ENCODE measurements at regions not wholly inside any gene's neighbourhood (a gene's known extent, or its start where the extent isn't known, plus 50 kb on each side); places are given as distances from the start of the nearest gene placed in this dataset.

GRCh38 chr7:18354108-18355085 is 141.2 kb upstream of the HDAC9 start:
- Histone ChIP-seq H3K9me3 (no peaks in the 10 kb centered on the region), H3K4me3 (no peak overlapping the region), H3K36me3 (no peaks in the 10 kb centered on the region), H3K27ac (no peak overlapping the region), H3K4me1 (ENCODE audit: insufficient read depth) (no peaks in the 10 kb centered on the region), H3K27me3 (no peaks in the 10 kb centered on the region)
- no peak for DNase-seq
- WGBS, 3 donors: 71 to 79% (median 75%) methylated on average over 6 of the region's 6 CpGs
- intact Hi-C loops (cut with DNase I): loop anchor here in 1 of 4 donors (10.0 kb wide), 2 partner anchors 220 to 310 kb away; no protein-coding TSS in a partner anchor
- TF ChIP-seq POLR2A (IDR thresholded peaks at IDR 0.05): no peak
- TF ChIP-seq, protein P1, sequence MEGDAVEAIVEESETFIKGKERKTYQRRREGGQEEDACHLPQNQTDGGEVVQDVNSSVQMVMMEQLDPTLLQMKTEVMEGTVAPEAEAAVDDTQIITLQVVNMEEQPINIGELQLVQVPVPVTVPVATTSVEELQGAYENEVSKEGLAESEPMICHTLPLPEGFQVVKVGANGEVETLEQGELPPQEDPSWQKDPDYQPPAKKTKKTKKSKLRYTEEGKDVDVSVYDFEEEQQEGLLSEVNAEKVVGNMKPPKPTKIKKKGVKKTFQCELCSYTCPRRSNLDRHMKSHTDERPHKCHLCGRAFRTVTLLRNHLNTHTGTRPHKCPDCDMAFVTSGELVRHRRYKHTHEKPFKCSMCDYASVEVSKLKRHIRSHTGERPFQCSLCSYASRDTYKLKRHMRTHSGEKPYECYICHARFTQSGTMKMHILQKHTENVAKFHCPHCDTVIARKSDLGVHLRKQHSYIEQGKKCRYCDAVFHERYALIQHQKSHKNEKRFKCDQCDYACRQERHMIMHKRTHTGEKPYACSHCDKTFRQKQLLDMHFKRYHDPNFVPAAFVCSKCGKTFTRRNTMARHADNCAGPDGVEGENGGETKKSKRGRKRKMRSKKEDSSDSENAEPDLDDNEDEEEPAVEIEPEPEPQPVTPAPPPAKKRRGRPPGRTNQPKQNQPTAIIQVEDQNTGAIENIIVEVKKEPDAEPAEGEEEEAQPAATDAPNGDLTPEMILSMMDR (IDR thresholded peaks at IDR 0.05): no peak
- TF ChIP-seq EP300 (IDR thresholded peaks at IDR 0.05): no peak

GRCh38 chr7:18356191-18356645 is 139.3 kb upstream of the HDAC9 start:
- TF ChIP-seq, protein P1 (IDR thresholded peaks at IDR 0.05): no peak
- no peak for TF ChIP-seq EP300 (IDR thresholded peaks at IDR 0.05)
- no peak for TF ChIP-seq POLR2A (IDR thresholded peaks at IDR 0.05)
- H3K4me1 ChIP-seq (ENCODE audit: insufficient read depth): no peaks in the 10 kb centered on the region
- no peak for DNase-seq
- intact Hi-C loops (cut with DNase I): loop anchor here in 1 of 4 donors (10.0 kb wide), 2 partner anchors 219 to 309 kb away; no protein-coding TSS in a partner anchor
- no peaks in the 10 kb centered on the region for H3K27me3 ChIP-seq
- WGBS, 3 donors: 4 to 8% (median 5%) methylated on average over 5 of the region's 5 CpGs
- H3K4me3 ChIP-seq: no peak overlapping the region
- no peak overlapping the region for H3K27ac ChIP-seq
- no peaks in the 10 kb centered on the region for H3K9me3 ChIP-seq
- H3K36me3 ChIP-seq: no peaks in the 10 kb centered on the region

GRCh38 chr7:18357691-18358090 is 137.9 kb upstream of the HDAC9 start:
- Histone ChIP-seq H3K27me3 (no peaks in the 10 kb centered on the region), H3K4me3 (no peak overlapping the region), H3K9me3 (no peaks in the 10 kb centered on the region), H3K4me1 (ENCODE audit: insufficient read depth) (no peaks in the 10 kb centered on the region), H3K27ac (no peak overlapping the region), H3K36me3 (no peaks in the 10 kb centered on the region)
- WGBS, 3 donors: 93 to 98% (median 97%) methylated on average over 1 of the region's 1 CpG
- DNase-seq: no peak
- intact Hi-C loops (cut with DNase I): loop anchor here in 1 of 4 donors (10.0 kb wide), 2 partner anchors 217 to 307 kb away; no protein-coding TSS in a partner anchor
- TF ChIP-seq, protein P1 (IDR thresholded peaks at IDR 0.05): no peak
- TF ChIP-seq POLR2A (IDR thresholded peaks at IDR 0.05) (no peak), EP300 (IDR thresholded peaks at IDR 0.05) (no peak)

- no peaks in the 10 kb centered on the region for H3K4me1 ChIP-seq (ENCODE audit: insufficient read depth)
- no peaks in the 10 kb centered on the region for H3K27me3 ChIP-seq
- no peaks in the 10 kb centered on the region for H3K9me3 ChIP-seq
- 12 to 24% (median 21%) methylated on average over 4 of the region's 4 CpGs for WGBS, 3 donors
- H3K27ac ChIP-seq: no peak overlapping the region
- TF ChIP-seq, protein P1 (IDR thresholded peaks at IDR 0.05): no peak
- TF ChIP-seq EP300 (IDR thresholded peaks at IDR 0.05): no peak
- TF ChIP-seq POLR2A (IDR thresholded peaks at IDR 0.05): no peak
- no peak overlapping the region for H3K4me3 ChIP-seq
- peak; percentile 26 to 63 (median 36) for DNase-seq
- H3K36me3 ChIP-seq: no peaks in the 10 kb centered on the region
- intact Hi-C loops (cut with DNase I): no loop called here
These were observed 133.8 kb upstream of the HDAC9 start for GRCh38 chr7:18361756-18362155.
